K562 (cell line): ENCODE measurements at regions not wholly inside any gene's neighbourhood (a gene's known extent, or its start where the extent isn't known, plus 50 kb on each side); places are given as distances from the start of the nearest gene placed in this dataset.

Experiments
- ATAC-seq: fragments of 200-7000 bp; cut with Tn5 transposase; 3 replicates; pipeline ENCODE4 v1.9.1; 2020; ENCODE audit warnings: moderate library complexity
- BruUV-seq: library from RNA; stranded (reverse); fragments of 400-500 nt; replicated peaks from 2 replicates; lab custom pipeline; 2021; lab: Mats Ljungman, UMichigan
- CTCF ChIA-PET: fragments of 300-600 bp; formaldehyde crosslinking; extraction: SDS; loops from one replicate; lab custom pipeline; 2021; ENCODE audit warnings: low intra/inter-chr PET ratio; lab: Yijun Ruan, JAX
- POLR2A ChIA-PET: fragments of 300-600, 350-650 bp; sonication (Branson Sonifier 250); formaldehyde crosslinking; extraction: SDS; loops from one replicate; lab custom pipeline; 2021; ENCODE audit warnings: antibody characterized with exemption, inconsistent platforms; lab: Yijun Ruan, JAX
- DNase-seq, 4 experiments: peaks; one replicate each; pipeline versions ENCODE4 v3.0.0 to v3.0.0-alpha.2; 2011 to 2018; ENCODE audit warnings: low spot score in 3 of 4, mixed read lengths in 3 of 4; ENCODE audit errors: extremely low read depth in 1 of 4
- FAIRE-seq: peaks from 2 replicates; lab custom pipeline; 2011; peaks lifted over from hg19 to GRCh38; lab: Jason Lieb, UNC
- H2AFZ ChIP-seq: 2 replicates; pipeline ENCODE4 v1.6.0; 2011; ENCODE audit warnings: low read depth, low read length, control low read depth, inconsistent platforms
- H3K27ac ChIP-seq: fragments of 200-600 bp; 3 replicates; pipeline ENCODE4 v1.8.0; 2011; ENCODE audit warnings: low read depth, mild to moderate bottlenecking, control low read depth, inconsistent platforms, low read length, moderate library complexity, mixed read lengths; ENCODE audit errors: extremely low read depth
- H3K27me3 ChIP-seq, 2 experiments: fragments of 300-600 bp in 1 of 2; 2 replicates in 1 of 2; 3 replicates in 1 of 2; pipeline versions ENCODE4 v1.6.0 to v1.8.0; 2011; ENCODE audit warnings: inconsistent platforms in 2 of 2, low read length in 2 of 2, mild to moderate bottlenecking in 1 of 2, mixed read lengths in 1 of 2, moderate library complexity in 1 of 2; ENCODE audit not compliant: control insufficient read depth in 2 of 2, insufficient read depth in 2 of 2
- H3K36me3 ChIP-seq: fragments of 300-600 bp; 3 replicates; pipeline ENCODE4 v1.8.0; 2011; ENCODE audit warnings: mild to moderate bottlenecking, low read length, inconsistent platforms; ENCODE audit not compliant: control insufficient read depth, insufficient read depth
- H3K4me1 ChIP-seq, 2 experiments: fragments of 200-600 bp in 1 of 2; replicated peaks in 1 of 2; 2 replicates in 1 of 2; 3 replicates in 1 of 2; pipeline versions ENCODE4 v1.5.1 to v1.8.0; 2011; ENCODE audit warnings: inconsistent platforms in 2 of 2, low read length in 2 of 2, mild to moderate bottlenecking in 1 of 2, mixed read lengths in 1 of 2, moderate library complexity in 1 of 2; ENCODE audit not compliant: control insufficient read depth in 2 of 2, insufficient read depth in 2 of 2
- H3K4me2 ChIP-seq: 2 replicates; pipeline ENCODE4 v1.6.1; 2011; ENCODE audit warnings: low read length, control low read depth, inconsistent platforms, mixed read lengths; ENCODE audit not compliant: insufficient read depth
- H3K4me3 ChIP-seq: fragments of 200-600 bp; sonication (generic), shearing (Covaris generic); 2 replicates; pipeline ENCODE4 v1.5.1; 2016; ENCODE audit warnings: control low read depth, inconsistent platforms
- H3K79me2 ChIP-seq: fragments of 200-600 bp; 3 replicates; pipeline ENCODE4 v1.8.0; 2011; ENCODE audit warnings: low read length, inconsistent platforms; ENCODE audit not compliant: control insufficient read depth, insufficient read depth
- H3K9ac ChIP-seq, 2 experiments: 2 replicates each; pipeline versions ENCODE4 v1.6.0 to v1.6.1; 2011; ENCODE audit warnings: low read depth in 2 of 2, low read length in 2 of 2, control low read depth in 1 of 2, inconsistent platforms in 1 of 2, mild to moderate bottlenecking in 1 of 2, mixed read lengths in 1 of 2; ENCODE audit not compliant: insufficient read depth in 1 of 2
- H3K9me1 ChIP-seq: one replicate; pipeline ENCODE4 v1.6.0; 2011; ENCODE audit warnings: inconsistent platforms, mild to moderate bottlenecking, low read length, moderate library complexity; ENCODE audit not compliant: control insufficient read depth, insufficient read depth
- H3K9me3 ChIP-seq: replicated peaks from 2 replicates; pipeline ENCODE4 v1.5.1; 2011; ENCODE audit warnings: low read depth, low read length, inconsistent platforms; ENCODE audit not compliant: control insufficient read depth, insufficient read depth
- H4K20me1 ChIP-seq: replicated peaks from 2 replicates; pipeline ENCODE4 v1.6.1; 2011; ENCODE audit warnings: low read length, inconsistent platforms, mixed read lengths; ENCODE audit not compliant: control insufficient read depth, insufficient read depth
- PHF8 ChIP-seq: fragments of 200-600 bp; sonication (generic); IDR thresholded peaks from 2 replicates; pipeline ENCODE4 v1.6.1; 2012; ENCODE audit warnings: mixed run types, mild to moderate bottlenecking, inconsistent platforms, low read length, moderate library complexity, borderline replicate concordance
- SAP30 ChIP-seq: fragments of 200-600 bp; sonication (generic); IDR thresholded peaks from 2 replicates; pipeline ENCODE4 v1.6.1; 2012; ENCODE audit warnings: borderline replicate concordance, low read depth, mild to moderate bottlenecking, moderate library complexity, low read length, control low read depth, inconsistent platforms; ENCODE audit not compliant: insufficient read depth, poor library complexity, severe bottlenecking
- ZFP36 ChIP-seq: fragments of 150-350 bp; IDR thresholded peaks from 2 replicates; pipeline ENCODE4 v1.6.1; 2018; ENCODE audit warnings: low read length, low read depth; ENCODE audit not compliant: partially characterized antibody
- ZNF778 ChIP-seq: fragments of 450-650 bp; formaldehyde crosslinking; IDR thresholded peaks from 2 replicates; pipeline ENCODE4 v1.4.0; 2020; ENCODE audit warnings: mild to moderate bottlenecking, moderate library complexity
- WGBS: fragments of 100-300 bp; shearing (Covaris generic); methylation state at CpG from one replicate; pipeline ENCODE4 v1.1.6; 2016; ENCODE audit warnings: low coverage, mixed read lengths; ENCODE audit not compliant: insufficient coverage; ENCODE audit errors: missing lambda C conversion rate; 5-methylcytosine and 5-hydroxymethylcytosine counted together
- in situ Hi-C: fragments of 300-500 bp; cut with MboI; formaldehyde crosslinking; loops from 4 replicates; pipeline ENCODE4 v1.15.0; 2018; ENCODE audit warnings: inconsistent platforms, mixed read lengths
- intact Hi-C: fragments of 100-400 bp; cut with micrococcal nuclease; formaldehyde crosslinking; loops from 2 replicates; pipeline ENCODE4 v1.14.2; 2022
- TF ChIP-seq, protein P1 (sequence below): fragments of 200-600 bp; sonication (generic); IDR thresholded peaks from one replicate; pipeline ENCODE4 v1.6.1; 2012; ENCODE audit warnings: mild to moderate bottlenecking, low read depth, low read length, inconsistent platforms

DNA sequence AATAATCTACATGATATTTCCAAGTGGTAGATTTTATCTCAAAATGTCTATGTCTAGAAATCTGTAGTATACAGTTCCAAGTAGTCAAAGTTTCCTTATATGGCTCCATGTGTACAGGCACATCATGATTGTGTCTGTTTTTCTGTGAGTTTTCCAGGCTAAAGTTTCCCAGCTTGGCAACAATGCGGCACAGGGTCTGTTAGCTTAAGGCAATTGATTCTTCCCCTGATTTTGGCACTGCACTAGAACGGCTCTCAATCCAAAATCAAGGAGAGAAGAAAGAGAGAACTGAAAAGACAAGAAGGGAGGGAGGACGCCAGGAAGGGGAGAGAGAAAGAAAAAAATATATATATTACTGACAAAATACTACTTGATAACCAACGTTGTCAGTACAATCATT lies 193.9 kb upstream of the SNX7 start:
- H3K27me3 ChIP-seq, result no peaks in the 10 kb centered on the region
- H3K36me3 ChIP-seq, result no peaks in the 10 kb centered on the region
- H2AFZ ChIP-seq, result no peak overlapping the region
- POLR2A ChIA-PET, result no interaction called here
- no peak for DNase-seq
- no peak overlapping the region for H3K4me3 ChIP-seq
- intact Hi-C loops, result no loop called here
- no peaks in the 10 kb centered on the region for H3K9me1 ChIP-seq
- H3K79me2 ChIP-seq, result no peaks in the 10 kb centered on the region
- no peak overlapping the region for H3K4me2 ChIP-seq
- BruUV-seq, result no TSS peak
- TF ChIP-seq ZNF778 (no peak), ZFP36 (no peak), SAP30 (no peak), PHF8 (no peak)
- TF ChIP-seq, protein P1, sequence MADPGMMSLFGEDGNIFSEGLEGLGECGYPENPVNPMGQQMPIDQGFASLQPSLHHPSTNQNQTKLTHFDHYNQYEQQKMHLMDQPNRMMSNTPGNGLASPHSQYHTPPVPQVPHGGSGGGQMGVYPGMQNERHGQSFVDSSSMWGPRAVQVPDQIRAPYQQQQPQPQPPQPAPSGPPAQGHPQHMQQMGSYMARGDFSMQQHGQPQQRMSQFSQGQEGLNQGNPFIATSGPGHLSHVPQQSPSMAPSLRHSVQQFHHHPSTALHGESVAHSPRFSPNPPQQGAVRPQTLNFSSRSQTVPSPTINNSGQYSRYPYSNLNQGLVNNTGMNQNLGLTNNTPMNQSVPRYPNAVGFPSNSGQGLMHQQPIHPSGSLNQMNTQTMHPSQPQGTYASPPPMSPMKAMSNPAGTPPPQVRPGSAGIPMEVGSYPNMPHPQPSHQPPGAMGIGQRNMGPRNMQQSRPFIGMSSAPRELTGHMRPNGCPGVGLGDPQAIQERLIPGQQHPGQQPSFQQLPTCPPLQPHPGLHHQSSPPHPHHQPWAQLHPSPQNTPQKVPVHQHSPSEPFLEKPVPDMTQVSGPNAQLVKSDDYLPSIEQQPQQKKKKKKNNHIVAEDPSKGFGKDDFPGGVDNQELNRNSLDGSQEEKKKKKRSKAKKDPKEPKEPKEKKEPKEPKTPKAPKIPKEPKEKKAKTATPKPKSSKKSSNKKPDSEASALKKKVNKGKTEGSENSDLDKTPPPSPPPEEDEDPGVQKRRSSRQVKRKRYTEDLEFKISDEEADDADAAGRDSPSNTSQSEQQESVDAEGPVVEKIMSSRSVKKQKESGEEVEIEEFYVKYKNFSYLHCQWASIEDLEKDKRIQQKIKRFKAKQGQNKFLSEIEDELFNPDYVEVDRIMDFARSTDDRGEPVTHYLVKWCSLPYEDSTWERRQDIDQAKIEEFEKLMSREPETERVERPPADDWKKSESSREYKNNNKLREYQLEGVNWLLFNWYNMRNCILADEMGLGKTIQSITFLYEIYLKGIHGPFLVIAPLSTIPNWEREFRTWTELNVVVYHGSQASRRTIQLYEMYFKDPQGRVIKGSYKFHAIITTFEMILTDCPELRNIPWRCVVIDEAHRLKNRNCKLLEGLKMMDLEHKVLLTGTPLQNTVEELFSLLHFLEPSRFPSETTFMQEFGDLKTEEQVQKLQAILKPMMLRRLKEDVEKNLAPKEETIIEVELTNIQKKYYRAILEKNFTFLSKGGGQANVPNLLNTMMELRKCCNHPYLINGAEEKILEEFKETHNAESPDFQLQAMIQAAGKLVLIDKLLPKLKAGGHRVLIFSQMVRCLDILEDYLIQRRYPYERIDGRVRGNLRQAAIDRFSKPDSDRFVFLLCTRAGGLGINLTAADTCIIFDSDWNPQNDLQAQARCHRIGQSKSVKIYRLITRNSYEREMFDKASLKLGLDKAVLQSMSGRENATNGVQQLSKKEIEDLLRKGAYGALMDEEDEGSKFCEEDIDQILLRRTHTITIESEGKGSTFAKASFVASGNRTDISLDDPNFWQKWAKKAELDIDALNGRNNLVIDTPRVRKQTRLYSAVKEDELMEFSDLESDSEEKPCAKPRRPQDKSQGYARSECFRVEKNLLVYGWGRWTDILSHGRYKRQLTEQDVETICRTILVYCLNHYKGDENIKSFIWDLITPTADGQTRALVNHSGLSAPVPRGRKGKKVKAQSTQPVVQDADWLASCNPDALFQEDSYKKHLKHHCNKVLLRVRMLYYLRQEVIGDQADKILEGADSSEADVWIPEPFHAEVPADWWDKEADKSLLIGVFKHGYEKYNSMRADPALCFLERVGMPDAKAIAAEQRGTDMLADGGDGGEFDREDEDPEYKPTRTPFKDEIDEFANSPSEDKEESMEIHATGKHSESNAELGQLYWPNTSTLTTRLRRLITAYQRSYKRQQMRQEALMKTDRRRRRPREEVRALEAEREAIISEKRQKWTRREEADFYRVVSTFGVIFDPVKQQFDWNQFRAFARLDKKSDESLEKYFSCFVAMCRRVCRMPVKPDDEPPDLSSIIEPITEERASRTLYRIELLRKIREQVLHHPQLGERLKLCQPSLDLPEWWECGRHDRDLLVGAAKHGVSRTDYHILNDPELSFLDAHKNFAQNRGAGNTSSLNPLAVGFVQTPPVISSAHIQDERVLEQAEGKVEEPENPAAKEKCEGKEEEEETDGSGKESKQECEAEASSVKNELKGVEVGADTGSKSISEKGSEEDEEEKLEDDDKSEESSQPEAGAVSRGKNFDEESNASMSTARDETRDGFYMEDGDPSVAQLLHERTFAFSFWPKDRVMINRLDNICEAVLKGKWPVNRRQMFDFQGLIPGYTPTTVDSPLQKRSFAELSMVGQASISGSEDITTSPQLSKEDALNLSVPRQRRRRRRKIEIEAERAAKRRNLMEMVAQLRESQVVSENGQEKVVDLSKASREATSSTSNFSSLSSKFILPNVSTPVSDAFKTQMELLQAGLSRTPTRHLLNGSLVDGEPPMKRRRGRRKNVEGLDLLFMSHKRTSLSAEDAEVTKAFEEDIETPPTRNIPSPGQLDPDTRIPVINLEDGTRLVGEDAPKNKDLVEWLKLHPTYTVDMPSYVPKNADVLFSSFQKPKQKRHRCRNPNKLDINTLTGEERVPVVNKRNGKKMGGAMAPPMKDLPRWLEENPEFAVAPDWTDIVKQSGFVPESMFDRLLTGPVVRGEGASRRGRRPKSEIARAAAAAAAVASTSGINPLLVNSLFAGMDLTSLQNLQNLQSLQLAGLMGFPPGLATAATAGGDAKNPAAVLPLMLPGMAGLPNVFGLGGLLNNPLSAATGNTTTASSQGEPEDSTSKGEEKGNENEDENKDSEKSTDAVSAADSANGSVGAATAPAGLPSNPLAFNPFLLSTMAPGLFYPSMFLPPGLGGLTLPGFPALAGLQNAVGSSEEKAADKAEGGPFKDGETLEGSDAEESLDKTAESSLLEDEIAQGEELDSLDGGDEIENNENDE, result no peak
- TF ChIP-seq, all 486 proteins: peak for 0
- no peak overlapping the region for H3K27ac ChIP-seq
- in situ Hi-C loops, result no loop called here
- no peaks in the 10 kb centered on the region for H4K20me1 ChIP-seq
- CTCF ChIA-PET, result no interaction called here
- WGBS, result 2% methylated on average over 3 of the region's 4 CpGs
- no peak overlapping the region for H3K9ac ChIP-seq
- no peaks in the 10 kb centered on the region for H3K4me1 ChIP-seq
- ATAC-seq, result no peak
- no peaks in the 10 kb centered on the region for H3K9me3 ChIP-seq
- no peak for FAIRE-seq
